MCF 10A (cell line): ENCODE measurements at regions not wholly inside any gene's neighbourhood (a gene's known extent, or its start where the extent isn't known, plus 50 kb on each side); places are given as distances from the start of the nearest gene placed in this dataset.

Experiments
- BruUV-seq: library from RNA; stranded (reverse); fragments of 400-500 nt; replicated peaks from 2 replicates; lab custom pipeline; 2021; lab: Mats Ljungman, UMichigan
- CTCF ChIA-PET: fragments of 300-600 bp; sonication (Branson Sonifier 250); formaldehyde crosslinking; extraction: SDS; loops from one replicate; lab custom pipeline; 2021; ENCODE audit warnings: antibody characterized with exemption, inconsistent platforms; lab: Yijun Ruan, JAX
- POLR2A ChIA-PET: fragments of 300-600, 350-650 bp; sonication (Branson Sonifier 250); formaldehyde crosslinking; extraction: SDS; loops from one replicate; lab custom pipeline; 2020; ENCODE audit warnings: antibody characterized with exemption, inconsistent platforms; lab: Yijun Ruan, JAX
- DNase-seq: peaks from one replicate; pipeline ENCODE4 v3.0.0-alpha.2; 2018; ENCODE audit not compliant: unreplicated experiment
- H3K27ac Mint-ChIP-seq: one replicate; pipeline ENCODE4 v1.8.0; 2022; ENCODE audit warnings: mild to moderate bottlenecking, low read depth, mixed read lengths; ENCODE audit not compliant: unreplicated experiment
- H3K27me3 Mint-ChIP-seq: one replicate; pipeline ENCODE4 v1.8.0; 2022; ENCODE audit warnings: mixed read lengths; ENCODE audit not compliant: insufficient read depth, unreplicated experiment
- H3K36me3 Mint-ChIP-seq: one replicate; pipeline ENCODE4 v1.8.0; 2022; ENCODE audit warnings: mild to moderate bottlenecking, moderate library complexity, mixed read lengths; ENCODE audit not compliant: insufficient read depth, unreplicated experiment
- H3K4me1 Mint-ChIP-seq: one replicate; pipeline ENCODE4 v1.8.0; 2022; ENCODE audit warnings: mixed read lengths; ENCODE audit not compliant: insufficient read depth, unreplicated experiment
- H3K4me3 Mint-ChIP-seq: one replicate; pipeline ENCODE4 v1.8.0; 2022; ENCODE audit warnings: mild to moderate bottlenecking, moderate library complexity, mixed read lengths; ENCODE audit not compliant: unreplicated experiment
- H3K9me3 Mint-ChIP-seq: one replicate; pipeline ENCODE4 v1.8.0; 2022; ENCODE audit warnings: mixed read lengths; ENCODE audit not compliant: unreplicated experiment
- intact Hi-C: fragments of 100-400 bp; cut with micrococcal nuclease; formaldehyde crosslinking; loops from 2 replicates; pipeline ENCODE4 v1.14.1; 2022
- TF ChIP-seq, protein P1 (sequence below): fragments of 200-600 bp; IDR thresholded peaks from one replicate; pipeline ENCODE4 v1.8.0; 2022; ENCODE audit warnings: antibody characterized with exemption, mild to moderate bottlenecking; ENCODE audit not compliant: unreplicated experiment

DNA sequence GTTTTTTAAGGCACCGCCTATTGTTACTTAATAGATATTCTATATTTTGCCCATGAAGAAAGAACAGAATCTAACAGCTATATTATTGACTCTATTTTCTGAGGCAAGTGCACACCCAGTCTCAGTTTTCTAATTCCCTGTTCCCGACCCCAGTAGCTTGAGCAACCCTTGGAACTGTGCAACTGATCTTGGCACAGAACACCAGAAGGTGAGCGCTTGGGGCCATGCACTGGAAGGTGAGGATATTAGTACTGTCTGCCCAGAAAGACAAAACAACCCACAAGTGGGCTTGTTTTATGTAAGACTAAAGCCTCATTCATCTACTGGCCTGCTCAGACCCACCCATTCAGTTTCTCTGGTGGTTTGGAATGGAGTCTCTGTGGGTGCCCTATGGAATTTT lies 188.8 kb upstream of the LINC00305 start:
- H3K4me1 Mint-ChIP-seq: no peaks in the 10 kb centered on the region
- intact Hi-C loops: no loop called here
- no peak for DNase-seq
- no peak overlapping the region for H3K27ac Mint-ChIP-seq
- BruUV-seq: no TSS peak
- TF ChIP-seq, protein P1, sequence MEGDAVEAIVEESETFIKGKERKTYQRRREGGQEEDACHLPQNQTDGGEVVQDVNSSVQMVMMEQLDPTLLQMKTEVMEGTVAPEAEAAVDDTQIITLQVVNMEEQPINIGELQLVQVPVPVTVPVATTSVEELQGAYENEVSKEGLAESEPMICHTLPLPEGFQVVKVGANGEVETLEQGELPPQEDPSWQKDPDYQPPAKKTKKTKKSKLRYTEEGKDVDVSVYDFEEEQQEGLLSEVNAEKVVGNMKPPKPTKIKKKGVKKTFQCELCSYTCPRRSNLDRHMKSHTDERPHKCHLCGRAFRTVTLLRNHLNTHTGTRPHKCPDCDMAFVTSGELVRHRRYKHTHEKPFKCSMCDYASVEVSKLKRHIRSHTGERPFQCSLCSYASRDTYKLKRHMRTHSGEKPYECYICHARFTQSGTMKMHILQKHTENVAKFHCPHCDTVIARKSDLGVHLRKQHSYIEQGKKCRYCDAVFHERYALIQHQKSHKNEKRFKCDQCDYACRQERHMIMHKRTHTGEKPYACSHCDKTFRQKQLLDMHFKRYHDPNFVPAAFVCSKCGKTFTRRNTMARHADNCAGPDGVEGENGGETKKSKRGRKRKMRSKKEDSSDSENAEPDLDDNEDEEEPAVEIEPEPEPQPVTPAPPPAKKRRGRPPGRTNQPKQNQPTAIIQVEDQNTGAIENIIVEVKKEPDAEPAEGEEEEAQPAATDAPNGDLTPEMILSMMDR: no peak
- no peaks in the 10 kb centered on the region for H3K9me3 Mint-ChIP-seq
- no peak overlapping the region for H3K4me3 Mint-ChIP-seq
- CTCF ChIA-PET: interaction anchor here (0.7 to 0.9 kb wide), 2 partner anchors 11 to 405 kb away, joined by 3 read pairs; no protein-coding TSS in a partner anchor
- peaks cover 41% of the 10 kb centered on the region for H3K27me3 Mint-ChIP-seq
- POLR2A ChIA-PET: no interaction called here
- H3K36me3 Mint-ChIP-seq: no peaks in the 10 kb centered on the region

DNA sequence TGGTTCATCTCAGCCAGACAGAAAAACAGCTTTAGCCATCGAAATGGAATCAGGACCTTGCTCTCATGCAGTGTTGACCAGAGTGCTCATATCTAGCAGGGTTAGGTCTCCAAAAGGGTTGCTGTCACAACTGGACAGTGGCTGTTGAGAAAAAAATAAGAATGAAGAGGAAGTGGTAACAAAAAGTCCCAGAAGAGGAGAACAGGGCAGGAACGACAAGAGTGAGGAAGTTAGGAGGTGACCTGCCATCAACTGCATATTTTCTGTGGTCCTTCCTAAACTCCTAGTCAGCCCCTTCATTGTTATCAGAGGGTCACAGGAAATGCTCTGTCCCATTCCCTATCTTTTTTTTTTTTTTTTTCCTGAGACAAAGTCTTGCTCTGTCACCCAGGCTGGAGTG lies 188.1 kb upstream of the LINC00305 start:
- Mint-ChIP-seq H3K4me3 (no peak overlapping the region), H3K36me3 (no peaks in the 10 kb centered on the region), H3K27me3 (peaks cover 47% of the 10 kb centered on the region), H3K27ac (no peak overlapping the region), H3K9me3 (no peaks in the 10 kb centered on the region), H3K4me1 (no peaks in the 10 kb centered on the region)
- TF ChIP-seq, protein P1: no peak
- ChIA-PET POLR2A (no interaction called here), CTCF (interaction anchor here (0.7 kb wide), 1 partner anchor 406 kb away, joined by 3 read pairs; no protein-coding TSS in a partner anchor)
- no peak for DNase-seq
- no TSS peak for BruUV-seq
- intact Hi-C loops: no loop called here

DNA sequence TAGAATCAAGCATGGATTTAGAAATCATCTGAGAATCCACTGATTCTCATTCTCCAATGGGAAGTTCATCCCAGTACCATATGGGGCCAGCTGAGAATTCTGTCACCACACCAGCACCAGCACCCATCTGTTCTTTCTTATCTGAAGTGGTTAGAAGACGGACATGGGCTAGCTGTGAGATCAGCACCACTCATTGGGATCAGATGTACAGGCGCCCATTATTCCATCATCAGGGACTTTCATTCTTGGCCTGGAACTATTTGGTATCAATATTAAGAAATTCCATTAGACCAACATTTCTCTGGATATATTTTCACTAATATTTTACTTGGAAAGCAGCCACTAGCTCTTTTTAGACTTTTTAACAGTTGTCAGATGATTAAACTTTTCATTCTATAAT lies 185.9 kb upstream of the LINC00305 start:
- intact Hi-C loops: no loop called here
- ChIA-PET POLR2A (no interaction called here), CTCF (no interaction called here)
- no TSS peak for BruUV-seq
- Mint-ChIP-seq H3K27me3 (peaks cover 57% of the 10 kb centered on the region), H3K27ac (no peak overlapping the region), H3K9me3 (no peaks in the 10 kb centered on the region), H3K4me1 (no peaks in the 10 kb centered on the region), H3K36me3 (no peaks in the 10 kb centered on the region), H3K4me3 (no peak overlapping the region)
- TF ChIP-seq, protein P1: no peak
- DNase-seq: no peak

DNA sequence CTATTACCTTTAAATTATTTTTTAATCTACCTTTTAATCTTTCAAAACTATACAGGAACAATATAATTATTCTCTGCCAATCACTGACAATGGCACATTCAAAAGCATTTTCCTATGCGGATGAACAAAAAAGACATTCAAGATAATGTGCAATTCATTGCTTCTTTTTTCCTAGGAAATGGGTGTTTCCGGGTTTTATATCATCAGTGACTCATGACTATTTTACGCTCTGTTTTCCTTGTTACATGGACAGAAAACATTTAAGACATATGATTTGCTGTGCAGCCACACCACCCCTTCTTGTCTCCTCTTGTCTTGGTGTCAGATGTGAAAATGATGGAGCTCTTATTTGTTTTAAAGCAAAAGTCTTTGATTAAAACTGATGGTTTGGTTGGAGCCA lies 184.7 kb upstream of the LINC00305 start:
- no peak overlapping the region for H3K27ac Mint-ChIP-seq
- ChIA-PET POLR2A (interaction anchor here (0.6 kb wide), 1 partner anchor 63 kb away, joined by 3 read pairs; no protein-coding TSS in a partner anchor), CTCF (no interaction called here)
- TF ChIP-seq, protein P1: no peak
- no peaks in the 10 kb centered on the region for H3K36me3 Mint-ChIP-seq
- H3K4me3 Mint-ChIP-seq: no peak overlapping the region
- H3K9me3 Mint-ChIP-seq: no peaks in the 10 kb centered on the region
- no TSS peak for BruUV-seq
- no peaks in the 10 kb centered on the region for H3K4me1 Mint-ChIP-seq
- intact Hi-C loops: no loop called here
- peaks cover 61% of the 10 kb centered on the region for H3K27me3 Mint-ChIP-seq
- DNase-seq: peak; percentile 1
